Endothelial cell of umbilical vein (primary cell): ENCODE measurements at regions not wholly inside any gene's neighbourhood (a gene's known extent, or its start where the extent isn't known, plus 50 kb on each side); places are given as distances from the start of the nearest gene placed in this dataset.

ENCODE experiments used
- POLR2A ChIP-seq: IDR thresholded peaks from 2 replicates; pipeline ENCODE4 v1.6.1; 2012; ENCODE audit warnings: low read depth, mild to moderate bottlenecking, control low read depth, low read length
- TF ChIP-seq, protein P1 (sequence below), 2 donors: IDR thresholded peaks; 1 replicate in 1 of 2; 2 replicates in 1 of 2; pipeline ENCODE4 v1.5.1; 2011; ENCODE audit warnings: low read length in 2 of 2, mild to moderate bottlenecking in 2 of 2, moderate library complexity in 2 of 2, control low read depth in 1 of 2, inconsistent platforms in 1 of 2, low read depth in 1 of 2; ENCODE audit not compliant: insufficient read depth in 1 of 2; ENCODE audit errors: extremely low read depth in 1 of 2

- TF ChIP-seq, protein P1, sequence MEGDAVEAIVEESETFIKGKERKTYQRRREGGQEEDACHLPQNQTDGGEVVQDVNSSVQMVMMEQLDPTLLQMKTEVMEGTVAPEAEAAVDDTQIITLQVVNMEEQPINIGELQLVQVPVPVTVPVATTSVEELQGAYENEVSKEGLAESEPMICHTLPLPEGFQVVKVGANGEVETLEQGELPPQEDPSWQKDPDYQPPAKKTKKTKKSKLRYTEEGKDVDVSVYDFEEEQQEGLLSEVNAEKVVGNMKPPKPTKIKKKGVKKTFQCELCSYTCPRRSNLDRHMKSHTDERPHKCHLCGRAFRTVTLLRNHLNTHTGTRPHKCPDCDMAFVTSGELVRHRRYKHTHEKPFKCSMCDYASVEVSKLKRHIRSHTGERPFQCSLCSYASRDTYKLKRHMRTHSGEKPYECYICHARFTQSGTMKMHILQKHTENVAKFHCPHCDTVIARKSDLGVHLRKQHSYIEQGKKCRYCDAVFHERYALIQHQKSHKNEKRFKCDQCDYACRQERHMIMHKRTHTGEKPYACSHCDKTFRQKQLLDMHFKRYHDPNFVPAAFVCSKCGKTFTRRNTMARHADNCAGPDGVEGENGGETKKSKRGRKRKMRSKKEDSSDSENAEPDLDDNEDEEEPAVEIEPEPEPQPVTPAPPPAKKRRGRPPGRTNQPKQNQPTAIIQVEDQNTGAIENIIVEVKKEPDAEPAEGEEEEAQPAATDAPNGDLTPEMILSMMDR (IDR thresholded peaks at IDR 0.05; ENCODE audit: extremely low read depth in 1 of 2, insufficient read depth in 1 of 2, low read depth in 1 of 2, low read length in 2 of 2), result no peak
- no peak for TF ChIP-seq POLR2A
These were observed 117.9 kb upstream of the STARD3NL start for GRCh38 chr7:38060116-38060515.
